GM21786 (cell line): ENCODE measurements at regions not wholly inside any gene's neighbourhood (a gene's known extent, or its start where the extent isn't known, plus 50 kb on each side); places are given as distances from the start of the nearest gene placed in this dataset.
A peak's percentile ranks its signal among the peaks of the same experiment; 100 is the strongest.
"Not testable (repeated sequence)": the region's sequence is repeated elsewhere in the genome, so short reads cannot be mapped to it uniquely, and the experiment has no call there.

Experiments
- ATAC-seq: cut with Tn5 transposase; IDR thresholded peaks from one replicate; pipeline ENCODE4 v1.9.1; 2021; ENCODE audit not compliant: unreplicated experiment

DNA sequence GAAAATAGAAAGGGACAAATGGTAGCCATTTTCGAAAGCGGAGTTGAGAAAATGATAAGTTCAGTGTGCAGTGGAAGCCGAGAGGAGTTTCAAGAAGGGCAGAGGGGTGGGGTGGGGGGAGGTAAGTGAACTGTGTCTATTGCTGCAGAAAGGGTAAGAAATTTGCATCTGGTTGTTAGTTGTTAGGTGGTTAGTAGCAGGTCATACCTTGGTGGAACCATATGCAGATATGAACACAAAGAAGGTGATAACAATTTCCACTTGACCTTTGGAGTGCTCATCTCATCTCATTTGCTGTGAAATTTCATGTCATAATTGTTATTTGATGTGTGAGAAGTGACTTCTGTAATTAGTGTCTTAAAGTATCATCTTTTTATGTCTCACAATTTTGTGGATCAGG, 288.2 kb downstream of the QKI start:
- ATAC-seq, result no peak

DNA sequence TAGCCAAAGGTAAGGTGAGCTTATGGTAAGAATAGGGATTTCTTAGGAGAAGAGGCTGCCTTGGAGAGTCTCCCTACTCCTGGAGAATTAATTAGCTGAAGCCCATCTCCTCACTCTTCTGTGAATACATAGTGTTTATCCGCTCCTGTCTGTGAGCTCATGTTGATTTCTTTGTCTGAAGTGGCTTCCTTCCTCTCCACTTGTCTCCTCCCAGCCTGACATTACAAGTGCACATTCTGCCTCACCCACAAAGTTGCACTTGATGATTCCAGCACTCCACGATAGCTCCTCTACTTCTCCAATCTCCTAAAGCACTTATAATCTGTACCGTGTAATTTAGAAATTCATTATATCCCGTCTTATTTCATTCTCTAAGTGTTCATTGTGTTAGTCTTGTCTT, 287.2 kb downstream of the QKI start:
- ATAC-seq, result no peak

GRCh38 chr6:163698086-163698485, 283.6 kb downstream of the QKI start:
- ATAC-seq, result no peak

DNA sequence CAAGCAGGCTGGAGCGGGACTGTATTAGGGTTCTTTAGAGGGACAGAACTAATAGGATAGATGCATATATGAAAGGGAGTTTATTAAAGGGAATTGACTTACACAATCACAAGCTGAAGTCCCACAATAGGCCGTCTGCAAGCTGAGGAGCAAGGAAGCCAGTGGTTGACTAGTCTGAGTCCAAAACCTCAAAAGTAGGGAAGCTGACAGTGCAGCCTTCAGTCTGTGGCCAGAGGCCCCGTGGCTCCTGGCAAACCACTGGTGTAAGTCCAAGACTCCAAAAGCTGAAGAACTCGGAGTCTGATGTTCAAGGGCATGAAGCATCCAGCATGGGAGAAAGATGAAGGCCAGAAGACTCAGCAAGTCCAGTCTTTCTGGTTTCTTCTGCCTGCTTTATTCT, 281.8 kb downstream of the QKI start:
- not testable (repeated sequence) for ATAC-seq

- no peak for ATAC-seq
Observed at GRCh38 chr6:163695414-163695864, 280.9 kb downstream of the QKI start.

GRCh38 chr6:163694988-163695398, 280.5 kb downstream of the QKI start:
- ATAC-seq, result no peak

DNA sequence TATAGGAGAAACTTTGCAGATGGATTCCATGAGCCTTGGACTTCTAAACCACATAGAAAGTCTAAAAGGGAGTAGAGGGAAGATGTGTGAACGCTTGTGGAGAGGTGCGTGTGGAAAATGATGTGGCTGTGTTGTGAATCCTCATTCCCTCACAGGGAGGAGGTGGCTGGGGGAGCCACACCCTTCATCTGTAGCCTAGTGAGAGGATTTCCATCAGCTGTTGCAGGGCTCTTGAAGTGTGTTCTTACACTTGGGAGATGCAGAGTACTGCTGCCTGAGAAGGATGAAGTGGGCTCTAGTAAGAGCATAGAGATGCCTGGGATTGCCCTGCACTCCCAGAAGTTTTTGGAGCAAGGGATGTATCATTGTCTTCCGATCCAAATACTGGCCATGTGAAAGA, 279.6 kb downstream of the QKI start:
- no peak for ATAC-seq

- ATAC-seq, result no peak
Observed at GRCh38 chr6:163691049-163691448, 276.5 kb downstream of the QKI start.

- ATAC-seq, result no peak
Observed at GRCh38 chr6:163688739-163689362, 274.3 kb downstream of the QKI start.

GRCh38 chr6:163687075-163687474, 272.6 kb downstream of the QKI start:
- no peak for ATAC-seq

GRCh38 chr6:163686301-163686700, 271.8 kb downstream of the QKI start:
- ATAC-seq, result no peak

- no peak for ATAC-seq
Observed at GRCh38 chr6:163683105-163683622, 268.6 kb downstream of the QKI start.

DNA sequence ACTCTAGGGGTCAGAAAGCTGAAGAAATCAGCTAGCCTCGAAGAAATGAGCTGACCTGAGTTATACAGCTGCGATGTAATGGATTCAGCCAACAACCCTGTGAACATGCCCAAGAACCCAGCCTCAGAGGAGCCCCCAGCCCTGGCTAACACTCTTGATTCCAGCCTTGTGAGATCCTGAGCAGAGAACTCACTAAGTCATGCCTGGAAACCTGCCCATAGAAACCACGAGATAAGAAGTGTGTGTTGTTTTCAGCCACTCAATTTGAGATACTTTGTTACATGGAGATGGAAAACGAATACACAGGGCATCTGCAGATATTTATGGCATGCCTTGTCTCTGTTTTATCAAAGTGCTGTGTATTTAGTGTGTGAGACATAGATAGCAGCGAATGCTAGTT, 265.2 kb downstream of the QKI start:
- no peak for ATAC-seq

- ATAC-seq, result no peak
Observed at GRCh38 chr6:163679012-163679660, 264.6 kb downstream of the QKI start.

DNA sequence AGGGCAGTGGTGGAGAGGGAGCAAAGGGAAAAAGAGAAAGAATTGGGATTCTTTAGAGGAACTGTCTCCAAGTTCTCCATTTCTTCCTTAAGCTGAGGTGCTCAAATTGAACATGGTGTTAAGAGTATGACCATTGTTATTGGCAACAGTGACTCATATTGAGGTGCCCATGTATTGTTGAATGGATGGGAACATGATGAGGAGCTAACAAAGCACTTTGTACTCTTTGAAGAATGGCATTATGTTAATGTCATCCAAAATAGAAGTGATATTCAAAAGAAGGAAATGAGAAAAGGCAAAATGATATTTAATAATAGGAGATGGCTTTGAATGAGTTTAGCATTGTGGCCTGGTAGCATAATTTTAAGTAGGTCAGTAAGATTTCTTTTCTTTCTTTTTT, 261.1 kb downstream of the QKI start:
- no peak for ATAC-seq

DNA sequence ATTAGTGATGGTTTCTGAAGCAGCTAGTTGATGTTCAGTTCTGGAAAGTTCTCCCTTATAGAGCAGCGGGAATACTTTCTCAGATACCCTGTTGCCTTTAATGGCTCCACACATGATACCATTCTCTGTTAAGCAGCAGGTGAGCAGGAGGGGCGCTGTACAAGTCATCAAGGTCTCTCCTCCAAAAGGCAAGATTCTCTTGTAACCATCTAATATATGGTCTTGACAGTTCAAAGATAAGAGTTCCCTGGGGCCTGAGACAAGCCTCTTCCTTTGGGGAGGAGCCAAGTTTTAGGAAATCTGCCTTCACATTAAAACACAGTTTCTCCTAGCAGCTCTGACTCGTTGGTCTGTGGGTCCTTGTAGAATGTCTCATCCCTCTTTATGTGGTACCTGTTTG, 258.2 kb downstream of the QKI start:
- no peak for ATAC-seq

DNA sequence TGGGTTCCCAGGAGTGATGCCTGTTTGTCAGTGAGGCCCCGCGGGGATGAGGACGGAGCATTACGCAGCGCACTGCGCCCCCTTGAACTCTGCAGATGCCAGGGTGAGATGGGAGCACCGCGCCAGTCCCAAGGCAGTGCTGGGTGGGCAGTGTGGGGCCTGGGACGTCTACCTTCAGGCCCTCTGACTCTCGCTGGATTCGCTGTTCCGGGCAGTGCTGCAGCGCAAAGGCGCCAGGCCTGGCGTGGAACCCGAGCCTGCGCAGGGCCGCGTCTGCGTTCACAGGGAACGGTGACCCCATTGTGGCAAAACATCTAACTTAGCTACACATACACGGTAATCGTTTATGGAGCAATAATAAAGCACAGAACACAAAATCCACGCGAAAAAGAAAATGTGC, 257.3 kb downstream of the QKI start:
- no peak for ATAC-seq

DNA sequence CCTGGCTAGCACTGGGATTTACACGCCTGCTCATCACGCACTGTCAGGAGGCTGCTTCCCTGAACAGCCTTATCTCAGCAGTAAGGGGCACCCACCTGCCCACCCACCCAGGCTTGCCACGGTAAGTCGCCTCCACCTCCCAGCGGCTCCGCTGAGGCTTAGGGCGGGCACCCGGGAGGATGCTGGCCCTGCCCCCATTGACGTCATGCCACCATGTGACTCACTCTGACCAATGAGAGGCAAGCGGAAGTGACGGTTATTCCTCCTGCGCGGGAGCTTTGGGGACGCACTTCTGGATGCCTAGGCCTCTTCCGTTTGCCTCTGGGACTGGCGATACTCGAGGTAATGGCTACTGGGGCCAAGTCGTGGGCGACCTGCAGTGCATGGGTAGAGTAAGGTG, 256.8 kb downstream of the QKI start:
- ATAC-seq, result no peak

GRCh38 chr6:163670336-163670735, 255.8 kb downstream of the QKI start:
- no peak for ATAC-seq

- peak; percentile 52 for ATAC-seq
Observed at GRCh38 chr6:163668061-163668426, 253.5 kb downstream of the QKI start.

DNA sequence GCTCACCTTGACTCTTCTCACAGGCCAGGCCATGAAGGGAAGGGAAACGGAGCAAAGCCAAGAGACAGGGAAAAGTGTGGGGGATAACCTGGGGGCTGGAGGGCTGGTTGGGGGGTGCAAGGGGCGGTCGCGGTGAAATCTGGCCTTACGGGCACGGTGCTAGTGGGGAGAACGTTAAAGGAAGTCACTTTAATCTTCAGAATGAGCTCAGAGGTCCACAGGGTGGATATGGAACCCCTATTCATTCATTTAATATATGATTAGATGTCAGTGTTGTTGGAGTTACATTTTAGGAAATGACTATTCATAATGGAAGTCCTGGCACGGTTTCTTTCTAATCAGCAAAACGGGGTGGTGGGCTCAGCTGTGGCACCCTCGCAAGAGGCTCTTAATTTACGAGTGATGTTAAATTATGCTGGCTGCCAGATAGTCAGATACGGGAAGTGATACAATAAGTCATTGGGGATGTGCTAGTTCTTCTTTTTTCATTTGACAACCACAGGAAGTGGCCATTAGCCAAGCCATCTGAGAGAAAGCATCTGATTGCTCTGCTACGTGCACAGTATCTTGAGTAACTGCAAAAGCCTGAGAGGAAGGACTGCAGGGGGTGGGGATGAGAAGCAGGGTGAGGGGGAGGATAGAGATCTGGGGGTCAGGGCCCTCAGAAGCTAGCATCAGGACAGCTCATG, 253.0 kb downstream of the QKI start:
- peak; percentile 98 for ATAC-seq

GRCh38 chr6:163665464-163665863, 250.9 kb downstream of the QKI start:
- ATAC-seq, result no peak
